Lower leg skin (tissue), 3 donors: ENCODE measurements at regions not wholly inside any gene's neighbourhood (a gene's known extent, or its start where the extent isn't known, plus 50 kb on each side); places are given as distances from the start of the nearest gene placed in this dataset.

ENCODE experiments used
- CTCF ChIP-seq, 3 donors: fragments of 450-650 bp; IDR thresholded peaks; one replicate each; pipeline ENCODE4 v1.5.1; 2016; ENCODE audit warnings: antibody characterized with exemption in 3 of 3, mild to moderate bottlenecking in 3 of 3, moderate library complexity in 2 of 3
- POLR2A ChIP-seq, 2 donors: fragments of 450-650 bp; IDR thresholded peaks; one replicate each; pipeline ENCODE4 v1.6.1; 2016 to 2017; ENCODE audit warnings: antibody characterized with exemption in 2 of 2, mild to moderate bottlenecking in 1 of 2, moderate library complexity in 1 of 2

DNA sequence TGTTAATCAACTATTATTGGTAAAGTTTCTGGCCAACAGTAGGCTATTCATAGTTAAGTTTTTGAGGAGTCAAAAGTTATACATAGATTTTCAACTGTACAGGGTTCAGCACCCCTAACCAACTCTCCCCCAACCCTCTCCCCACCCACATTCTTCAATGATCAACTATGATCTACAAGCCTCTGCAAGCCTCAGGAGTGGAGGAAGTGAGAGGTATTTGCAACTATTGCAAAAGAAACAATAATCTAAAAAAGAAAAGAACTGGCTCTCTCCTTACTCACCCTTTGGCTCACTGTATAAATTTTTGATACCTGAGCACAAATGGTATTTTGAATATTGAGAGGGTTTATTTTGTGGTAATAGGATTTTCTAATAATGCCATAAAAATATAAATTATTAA is 179.8 kb downstream of the IPMK start:
- TF ChIP-seq CTCF (IDR thresholded peaks at IDR 0.05), result no peak
- no peak for TF ChIP-seq POLR2A (IDR thresholded peaks at IDR 0.05)
